A673 (cell line): ENCODE measurements at regions not wholly inside any gene's neighbourhood (a gene's known extent, or its start where the extent isn't known, plus 50 kb on each side); places are given as distances from the start of the nearest gene placed in this dataset.

Experiments used
- CTCF ChIP-seq: fragments of 300-800, 200-600 bp; sonication (generic); conservative IDR thresholded peaks from 2 replicates; pipeline ENCODE4 v1.5.1; 2017; ENCODE audit warnings: low read depth, mild to moderate bottlenecking, antibody characterized with exemption, low read length, moderate library complexity, mixed read lengths
- EZH2 ChIP-seq: fragments of 200-600 bp; sonication (generic); IDR thresholded peaks from 2 replicates; pipeline ENCODE4 v1.6.1; 2017; ENCODE audit warnings: borderline replicate concordance, low read depth, mild to moderate bottlenecking, mixed read lengths, antibody characterized with exemption, low read length; ENCODE audit not compliant: poor library complexity, severe bottlenecking

DNA sequence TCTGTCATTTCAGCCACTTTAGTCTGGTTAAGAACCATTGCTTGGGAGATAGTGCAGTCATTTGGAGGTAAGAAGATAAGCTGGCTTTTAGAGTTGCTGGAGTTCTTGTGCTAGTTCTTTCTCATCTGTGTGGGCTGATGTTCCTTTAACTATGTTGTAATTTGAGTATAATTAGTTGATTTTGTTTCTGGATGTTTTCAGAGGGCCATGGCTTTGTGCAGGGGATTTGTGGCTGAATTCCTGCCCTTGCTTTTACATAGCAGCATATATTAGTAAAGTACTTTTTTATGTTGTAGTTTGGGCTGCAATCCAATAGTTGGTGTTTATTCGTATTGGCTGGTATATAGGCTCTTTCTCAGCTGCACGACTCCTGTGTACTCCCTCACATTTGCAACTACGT, 339.6 kb downstream of the ANKRD50 start:
- TF ChIP-seq CTCF (no peak), EZH2 (no peak)
